Astrocyte of the spinal cord (primary cell): ENCODE measurements at regions not wholly inside any gene's neighbourhood (a gene's known extent, or its start where the extent isn't known, plus 50 kb on each side); places are given as distances from the start of the nearest gene placed in this dataset.

Experiments
- DNase-seq: peaks from one replicate; pipeline ENCODE4 v3.0.0; 2011; ENCODE audit warnings: low read depth, low spot score
- H3K4me3 ChIP-seq: 2 replicates; pipeline ENCODE4 v1.5.1; 2011; ENCODE audit warnings: low read depth, mild to moderate bottlenecking, low read length, moderate library complexity
- in situ Hi-C: cut with HindIII; loops from 2 replicates; pipeline ENCODE4 v1.10.0; 2017; ENCODE audit warnings: low sequenced_read_pairs
- TF ChIP-seq, protein P1 (sequence below): IDR thresholded peaks from 2 replicates; pipeline ENCODE4 v1.5.1; 2012; ENCODE audit warnings: low read depth, mild to moderate bottlenecking, low read length, inconsistent platforms

GRCh38 chr10:121669028-121669374 lies 70.8 kb upstream of the FGFR2 start:
- no peak overlapping the region for H3K4me3 ChIP-seq
- DNase-seq = no peak
- TF ChIP-seq, protein P1, sequence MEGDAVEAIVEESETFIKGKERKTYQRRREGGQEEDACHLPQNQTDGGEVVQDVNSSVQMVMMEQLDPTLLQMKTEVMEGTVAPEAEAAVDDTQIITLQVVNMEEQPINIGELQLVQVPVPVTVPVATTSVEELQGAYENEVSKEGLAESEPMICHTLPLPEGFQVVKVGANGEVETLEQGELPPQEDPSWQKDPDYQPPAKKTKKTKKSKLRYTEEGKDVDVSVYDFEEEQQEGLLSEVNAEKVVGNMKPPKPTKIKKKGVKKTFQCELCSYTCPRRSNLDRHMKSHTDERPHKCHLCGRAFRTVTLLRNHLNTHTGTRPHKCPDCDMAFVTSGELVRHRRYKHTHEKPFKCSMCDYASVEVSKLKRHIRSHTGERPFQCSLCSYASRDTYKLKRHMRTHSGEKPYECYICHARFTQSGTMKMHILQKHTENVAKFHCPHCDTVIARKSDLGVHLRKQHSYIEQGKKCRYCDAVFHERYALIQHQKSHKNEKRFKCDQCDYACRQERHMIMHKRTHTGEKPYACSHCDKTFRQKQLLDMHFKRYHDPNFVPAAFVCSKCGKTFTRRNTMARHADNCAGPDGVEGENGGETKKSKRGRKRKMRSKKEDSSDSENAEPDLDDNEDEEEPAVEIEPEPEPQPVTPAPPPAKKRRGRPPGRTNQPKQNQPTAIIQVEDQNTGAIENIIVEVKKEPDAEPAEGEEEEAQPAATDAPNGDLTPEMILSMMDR = no peak
- in situ Hi-C loops = no loop called here

- DNase-seq = peak; percentile 64
- H3K4me3 ChIP-seq = no peak overlapping the region
- in situ Hi-C loops = no loop called here
- TF ChIP-seq, protein P1 = no peak
Observed at GRCh38 chr10:121668314-121669027, 70.2 kb upstream of the FGFR2 start.

DNA sequence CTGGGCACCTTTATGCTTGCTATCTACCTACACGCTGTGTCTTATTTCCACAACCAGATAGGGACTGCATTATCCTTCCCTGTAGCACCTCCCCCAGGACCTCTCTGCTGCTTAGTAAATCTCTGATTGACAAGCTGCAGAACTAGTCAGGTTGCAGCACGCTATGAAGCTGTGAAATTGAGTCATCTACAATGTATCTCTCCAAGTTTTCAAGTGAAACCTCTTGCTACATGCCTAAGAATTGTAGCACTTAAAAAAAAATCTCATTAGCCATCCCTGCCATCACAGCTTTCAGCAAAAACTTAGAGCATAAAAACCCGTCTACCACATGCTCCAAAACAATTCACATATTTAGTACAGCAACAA lies 69.7 kb upstream of the FGFR2 start:
- DNase-seq = peak; percentile 19
- TF ChIP-seq, protein P1 = no peak
- no peak overlapping the region for H3K4me3 ChIP-seq
- in situ Hi-C loops = no loop called here

DNA sequence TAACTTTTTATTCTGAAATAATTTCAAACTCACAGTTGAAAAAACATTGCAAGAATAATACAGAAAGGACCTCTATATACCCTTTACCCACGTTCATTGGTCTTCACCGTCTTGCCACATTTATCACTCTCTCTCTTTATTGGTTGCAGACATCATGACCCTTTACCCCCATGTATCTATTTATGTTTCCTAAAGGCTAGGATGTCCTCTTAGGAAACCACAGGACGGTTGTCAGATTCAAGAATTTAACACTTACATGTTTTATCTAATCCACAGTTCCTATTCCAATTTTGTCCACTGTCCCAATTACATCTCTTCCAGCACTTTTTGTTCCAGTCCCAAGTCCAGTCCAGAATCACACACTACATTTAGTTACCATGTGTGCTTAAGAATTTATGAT lies 67.6 kb upstream of the FGFR2 start:
- no peak overlapping the region for H3K4me3 ChIP-seq
- in situ Hi-C loops = no loop called here
- DNase-seq = no peak
- TF ChIP-seq, protein P1 = no peak

DNA sequence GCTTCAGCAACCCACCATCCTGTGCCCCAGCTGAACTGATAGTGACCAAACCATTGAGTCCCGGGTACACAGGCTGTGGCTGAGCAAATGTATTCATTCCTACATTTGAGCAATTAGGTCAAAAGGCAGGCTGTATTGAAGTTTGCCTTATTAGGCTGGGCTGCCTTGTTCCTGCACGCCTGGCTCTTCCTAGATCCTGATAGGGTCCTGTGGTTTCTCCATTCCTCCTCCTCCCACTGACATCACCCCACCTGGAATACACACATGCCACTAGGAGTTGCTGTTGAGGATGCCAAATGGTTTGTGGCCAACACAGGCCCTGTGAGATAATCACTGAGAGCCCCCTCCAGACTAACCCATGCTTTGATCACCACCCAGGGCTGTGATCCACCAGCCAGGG lies 66.4 kb upstream of the FGFR2 start:
- in situ Hi-C loops = no loop called here
- TF ChIP-seq, protein P1 = no peak
- DNase-seq = no peak
- H3K4me3 ChIP-seq = no peak overlapping the region

DNA sequence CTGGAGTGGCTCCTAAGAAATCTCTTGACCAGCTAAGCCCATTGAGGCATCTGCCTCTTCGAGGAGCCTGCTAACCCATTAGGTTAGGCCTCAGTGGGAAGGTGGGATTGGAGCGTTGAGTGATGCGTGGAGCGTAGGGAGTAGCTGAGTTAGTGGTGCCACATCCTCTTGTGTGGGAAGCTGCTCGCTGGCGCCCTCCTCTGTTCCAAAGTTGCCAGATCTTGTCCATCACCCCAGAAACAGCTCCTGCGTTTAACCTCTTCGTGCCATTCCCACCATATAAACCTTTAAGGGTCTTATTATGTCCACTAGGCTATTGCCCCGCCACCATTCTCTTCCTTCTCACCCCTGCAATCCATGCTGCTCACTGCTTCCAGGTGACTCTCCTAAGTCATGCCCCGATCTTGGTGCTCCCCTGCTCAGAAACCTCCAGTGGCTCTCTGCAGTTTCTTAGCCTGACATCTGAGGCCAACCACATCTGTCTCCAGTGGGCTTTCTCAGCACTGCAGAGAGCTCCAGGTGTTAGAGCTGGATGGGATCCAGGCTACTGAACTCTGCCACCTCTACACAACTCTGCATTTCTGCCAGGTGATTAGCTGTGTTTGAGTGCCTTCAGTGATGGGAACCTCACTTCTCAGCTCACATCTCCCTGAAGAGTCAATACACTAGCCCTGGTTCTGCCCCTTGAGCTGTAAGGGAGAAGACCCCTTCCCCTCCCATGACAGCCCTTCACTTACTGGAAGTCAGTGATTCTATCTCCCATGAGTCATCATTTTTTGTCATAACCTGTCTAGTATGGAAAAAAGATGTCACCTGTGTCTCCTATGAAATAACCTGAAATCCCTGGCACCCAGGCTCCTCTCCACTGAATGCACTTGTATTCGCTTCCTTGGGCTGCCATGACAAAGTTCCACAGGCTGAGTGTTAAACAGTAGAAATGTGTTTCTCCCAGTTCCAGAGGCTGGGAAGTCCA lies 65.0 kb upstream of the FGFR2 start:
- H3K4me3 ChIP-seq = no peak overlapping the region
- TF ChIP-seq, protein P1 = peak; percentile 26
- DNase-seq = no peak
- in situ Hi-C loops = no loop called here
